HFFc6 (cell line): ENCODE measurements at regions not wholly inside any gene's neighbourhood (a gene's known extent, or its start where the extent isn't known, plus 50 kb on each side); places are given as distances from the start of the nearest gene placed in this dataset.

ENCODE experiments used
- DNase-seq: peaks from one replicate; pipeline ENCODE4 v3.0.0-alpha.2; 2018
- H3K27ac Mint-ChIP-seq: 2 replicates; pipeline ENCODE4 v1.8.0; 2020; ENCODE audit warnings: mild to moderate bottlenecking, mixed read lengths
- H3K27me3 Mint-ChIP-seq: 2 replicates; pipeline ENCODE4 v1.8.0; 2021; ENCODE audit warnings: mild to moderate bottlenecking, moderate library complexity, mixed read lengths; ENCODE audit not compliant: insufficient read depth
- H3K36me3 Mint-ChIP-seq: 2 replicates; pipeline ENCODE4 v1.8.0; 2021; ENCODE audit warnings: low read depth, mixed read lengths
- H3K4me1 Mint-ChIP-seq: 2 replicates; pipeline ENCODE4 v1.8.0; 2020; ENCODE audit warnings: low read depth, mixed read lengths
- H3K4me3 Mint-ChIP-seq: 2 replicates; pipeline ENCODE4 v1.8.0; 2020; ENCODE audit warnings: mild to moderate bottlenecking, moderate library complexity, mixed read lengths
- H3K9me3 Mint-ChIP-seq: 2 replicates; pipeline ENCODE4 v1.8.0; 2020; ENCODE audit warnings: mild to moderate bottlenecking, mixed read lengths
- CTCF ChIP-seq: fragments of 200-600 bp; sonication (generic); IDR thresholded peaks from 2 replicates; pipeline ENCODE4 v1.5.0; 2021; ENCODE audit warnings: antibody characterized with exemption, mild to moderate bottlenecking

GRCh38 chr10:22852712-22853353, 75.0 kb upstream of the ARMC3 start:
- no peak for TF ChIP-seq CTCF
- Mint-ChIP-seq H3K36me3 (no peaks in the 10 kb centered on the region), H3K9me3 (no peaks in the 10 kb centered on the region)

GRCh38 chr10:22851865-22852239, 76.0 kb upstream of the ARMC3 start:
- no peak for DNase-seq
- no peak overlapping the region for H3K27ac Mint-ChIP-seq
- H3K36me3 Mint-ChIP-seq = no peaks in the 10 kb centered on the region
- no peak overlapping the region for H3K4me3 Mint-ChIP-seq
- TF ChIP-seq CTCF = no peak
- no peaks in the 10 kb centered on the region for H3K9me3 Mint-ChIP-seq
- peaks cover 6% of the 10 kb centered on the region for H3K4me1 Mint-ChIP-seq
- H3K27me3 Mint-ChIP-seq = peaks cover 1% of the 10 kb centered on the region

More at GRCh38 chr10:22852712-22853353, 75.0 kb upstream of the ARMC3 start:
- DNase-seq = no peak
- Mint-ChIP-seq H3K27ac (no peak overlapping the region), H3K27me3 (peaks cover 1% of the 10 kb centered on the region), H3K4me3 (no peak overlapping the region), H3K4me1 (peaks cover 6% of the 10 kb centered on the region)

GRCh38 chr10:22850541-22850940, 77.3 kb upstream of the ARMC3 start:
- DNase-seq = no peak

GRCh38 chr10:22849077-22849805, 78.6 kb upstream of the ARMC3 start:
- DNase-seq = peak; percentile 4
- TF ChIP-seq CTCF = no peak
- Mint-ChIP-seq H3K36me3 (no peaks in the 10 kb centered on the region), H3K4me3 (peak overlapping the region; percentile 58), H3K27me3 (peaks cover 8% of the 10 kb centered on the region; the same call in 1 of the 2 replicates), H3K4me1 (peaks cover 6% of the 10 kb centered on the region), H3K27ac (peak overlapping the region; percentile 61), H3K9me3 (no peaks in the 10 kb centered on the region)

More at GRCh38 chr10:22850541-22850940, 77.3 kb upstream of the ARMC3 start:
- no peaks in the 10 kb centered on the region for H3K36me3 Mint-ChIP-seq
- H3K4me3 Mint-ChIP-seq = no peak overlapping the region
- no peaks in the 10 kb centered on the region for H3K9me3 Mint-ChIP-seq
- peaks cover 5% of the 10 kb centered on the region; the same call in 1 of the 2 replicates for H3K27me3 Mint-ChIP-seq
- peaks cover 6% of the 10 kb centered on the region for H3K4me1 Mint-ChIP-seq
- no peak overlapping the region for H3K27ac Mint-ChIP-seq
- no peak for TF ChIP-seq CTCF

- Mint-ChIP-seq H3K27me3 (peaks cover 8% of the 10 kb centered on the region; the same call in 1 of the 2 replicates), H3K9me3 (no peaks in the 10 kb centered on the region), H3K27ac (no peak overlapping the region), H3K36me3 (no peaks in the 10 kb centered on the region), H3K4me1 (peaks cover 6% of the 10 kb centered on the region), H3K4me3 (no peak overlapping the region)
- TF ChIP-seq CTCF = no peak
- DNase-seq = no peak
These were observed 79.3 kb upstream of the ARMC3 start for GRCh38 chr10:22848509-22848908.
